ENCODE measurements at regions not wholly inside any gene's neighbourhood (a gene's known extent, or its start where the extent isn't known, plus 50 kb on each side); places are given as distances from the start of the nearest gene placed in this dataset.

DNA sequence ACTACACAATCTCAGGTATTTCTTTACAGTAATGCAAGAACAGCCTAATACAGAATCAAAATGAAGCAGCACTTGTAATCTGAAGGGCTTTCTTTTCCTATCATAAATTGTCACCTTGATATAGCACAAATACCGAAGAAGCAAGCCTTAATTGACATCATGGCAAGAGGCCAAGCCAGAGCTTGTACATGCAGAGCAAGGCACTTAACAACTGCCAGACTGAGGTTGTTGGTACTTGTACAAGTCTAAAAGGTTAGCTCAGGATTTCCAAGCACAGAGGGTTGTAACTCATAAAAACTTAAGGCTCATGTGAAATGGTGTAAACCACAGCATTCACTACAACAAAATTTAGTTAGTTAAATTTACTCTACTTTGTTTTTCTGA, 158.8 kb upstream of the SPEF2 start:
- intact Hi-C loops (cut with DNase I): no loop called here

DNA sequence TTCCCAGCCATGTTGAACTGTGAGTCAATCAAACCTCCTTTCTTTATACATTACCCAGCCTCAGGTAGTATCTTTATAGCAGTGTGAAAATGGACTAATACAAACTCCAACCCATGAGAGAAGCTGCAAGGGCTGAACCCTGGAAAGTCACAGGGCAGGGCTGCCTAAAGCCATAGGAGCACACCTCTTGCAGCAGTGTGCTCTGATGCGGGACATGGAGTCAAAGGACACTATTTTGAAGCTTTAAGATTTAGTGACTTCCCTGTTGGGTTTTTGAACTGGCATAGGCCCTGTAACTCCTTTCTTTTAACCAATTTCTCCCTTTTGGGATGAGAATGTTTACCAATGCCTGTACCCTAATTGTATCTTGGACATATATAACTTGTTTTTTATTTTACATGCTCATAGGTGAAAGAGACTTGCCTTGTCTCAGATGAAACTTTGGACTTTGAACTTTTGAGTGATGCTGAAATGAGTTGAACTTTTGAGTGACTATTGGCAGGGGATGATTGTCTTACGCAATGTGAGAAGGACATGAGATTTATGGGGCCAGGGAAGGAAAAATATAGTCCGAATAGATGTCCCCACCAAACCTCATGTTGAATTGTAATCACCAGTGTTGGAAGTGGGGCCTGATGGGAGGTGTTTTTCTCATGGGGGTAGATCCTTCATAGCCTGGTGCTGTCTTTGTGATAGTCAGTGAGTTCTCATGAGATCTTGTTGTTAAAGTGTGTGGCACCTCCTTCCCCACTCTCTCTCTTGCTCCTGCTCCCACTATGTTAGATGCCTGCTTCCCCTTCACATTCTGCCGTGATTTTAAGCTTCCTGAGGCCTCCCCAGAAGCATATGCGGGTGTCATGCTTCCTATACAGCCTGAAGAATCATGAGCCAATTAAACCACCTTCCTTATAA, 159.5 kb upstream of the SPEF2 start:
- no peak for TF ChIP-seq CTCF (IDR thresholded peaks at IDR 0.05)
- no peak overlapping the region for H3K4me3 ChIP-seq
- no peak overlapping the region for H3K27ac ChIP-seq
- no peak for DNase-seq (ENCODE audit: low spot score in 2 of 2)
- no peaks in the 10 kb centered on the region for H3K4me1 ChIP-seq
- no peaks in the 10 kb centered on the region for H3K27me3 ChIP-seq
- no peaks in the 10 kb centered on the region for H3K9me3 ChIP-seq
- intact Hi-C loops (cut with DNase I): no loop called here
- H3K36me3 ChIP-seq: no peaks in the 10 kb centered on the region

More for the DNA sequence above, 158.8 kb upstream of the SPEF2 start:
- no peak for TF ChIP-seq CTCF (IDR thresholded peaks at IDR 0.05)
- no peak overlapping the region for H3K4me3 ChIP-seq
- DNase-seq (ENCODE audit: low spot score in 2 of 2): no peak
- H3K27ac ChIP-seq: no peak overlapping the region
- H3K36me3 ChIP-seq: no peaks in the 10 kb centered on the region
- no peaks in the 10 kb centered on the region for H3K4me1 ChIP-seq
- H3K9me3 ChIP-seq: no peaks in the 10 kb centered on the region
- no peaks in the 10 kb centered on the region for H3K27me3 ChIP-seq

GRCh38 chr5:35456506-35456905, 161.2 kb upstream of the SPEF2 start:
- intact Hi-C loops (cut with DNase I): no loop called here
- Histone ChIP-seq H3K36me3 (no peaks in the 10 kb centered on the region), H3K27ac (no peak overlapping the region), H3K27me3 (no peaks in the 10 kb centered on the region), H3K4me1 (no peaks in the 10 kb centered on the region), H3K9me3 (no peaks in the 10 kb centered on the region), H3K4me3 (no peak overlapping the region)
- no peak for TF ChIP-seq CTCF (IDR thresholded peaks at IDR 0.05)
- DNase-seq (ENCODE audit: low spot score in 2 of 2): no peak

DNA sequence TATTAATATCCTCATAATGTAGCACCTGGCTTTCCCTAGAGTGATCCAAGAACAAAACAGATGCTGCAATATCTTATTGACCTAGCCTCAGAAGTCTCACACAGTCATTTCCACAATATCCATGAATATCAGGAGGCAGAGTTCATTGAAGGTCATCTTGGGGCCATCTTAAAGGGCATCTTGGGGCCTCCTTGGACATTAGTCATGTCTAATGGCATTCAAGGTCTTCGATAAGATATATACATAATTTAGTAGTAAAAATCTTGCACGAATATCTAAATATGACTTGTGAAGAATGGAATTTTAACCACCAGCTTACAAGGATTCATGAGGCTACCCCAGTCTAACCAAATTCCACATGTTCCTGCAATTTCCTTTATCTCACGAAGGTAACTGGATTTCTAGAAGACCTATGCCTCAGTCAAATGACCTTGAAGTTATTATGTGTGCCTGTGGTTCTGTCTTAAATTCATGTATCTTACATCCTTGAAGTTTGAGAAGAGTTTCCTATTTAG, 163.6 kb upstream of the SPEF2 start:
- intact Hi-C loops (cut with DNase I): no loop called here
- TF ChIP-seq CTCF (IDR thresholded peaks at IDR 0.05): no peak
- Histone ChIP-seq H3K4me3 (no peak overlapping the region), H3K4me1 (no peaks in the 10 kb centered on the region), H3K9me3 (peaks cover 0 to 4% of the 10 kb centered on the region in 2 donors), H3K27me3 (no peaks in the 10 kb centered on the region), H3K27ac (no peak overlapping the region), H3K36me3 (no peaks in the 10 kb centered on the region)
- no peak for DNase-seq (ENCODE audit: low spot score in 2 of 2)

DNA sequence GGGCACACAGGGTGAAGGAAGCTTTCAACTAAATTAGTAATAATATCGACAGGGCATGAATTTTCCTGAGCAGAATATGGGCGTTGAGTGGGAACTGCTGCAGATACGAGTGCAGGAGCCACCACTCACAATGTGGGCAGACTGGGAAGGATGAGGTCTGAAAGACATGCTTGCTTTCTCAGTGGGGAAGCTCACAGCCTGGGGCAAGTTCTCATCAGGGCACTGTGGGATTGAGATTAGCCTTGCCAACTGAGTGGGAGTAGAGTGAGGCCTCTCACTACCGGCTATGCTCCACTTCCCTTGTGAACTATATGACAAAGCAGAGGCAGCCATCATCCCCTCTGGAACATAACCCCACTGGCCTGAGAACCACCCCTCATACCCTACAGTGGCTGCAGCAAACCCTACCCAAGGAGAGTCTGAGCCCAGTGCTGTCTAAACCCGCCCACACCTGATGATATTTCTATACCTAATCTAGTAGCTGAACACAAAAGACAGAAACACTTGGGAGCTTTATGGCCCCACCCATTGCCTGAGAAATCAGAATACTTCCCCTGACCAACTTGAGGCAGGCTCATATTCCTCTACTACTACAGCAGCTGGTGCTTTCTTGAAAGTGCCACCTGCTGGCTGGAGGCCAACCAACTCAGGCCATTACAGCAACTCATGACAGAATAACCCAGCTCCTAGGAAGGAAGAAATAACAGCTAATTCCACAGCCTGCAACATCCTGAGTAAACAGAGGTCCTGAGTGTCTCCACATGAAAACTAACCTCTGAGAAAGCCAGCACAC, 173.7 kb upstream of the SPEF2 start:
- H3K4me3 ChIP-seq: no peak overlapping the region
- H3K27ac ChIP-seq: no peak overlapping the region
- no peaks in the 10 kb centered on the region for H3K27me3 ChIP-seq
- no peaks in the 10 kb centered on the region for H3K4me1 ChIP-seq
- H3K36me3 ChIP-seq: no peaks in the 10 kb centered on the region
- H3K9me3 ChIP-seq: no peaks in the 10 kb centered on the region
- intact Hi-C loops (cut with DNase I): no loop called here
- no peak for TF ChIP-seq CTCF (IDR thresholded peaks at IDR 0.05)
- DNase-seq (ENCODE audit: low spot score in 2 of 2): no peak
